HPDE6-E6E7 (cell line): ENCODE measurements at regions not wholly inside any gene's neighbourhood (a gene's known extent, or its start where the extent isn't known, plus 50 kb on each side); places are given as distances from the start of the nearest gene placed in this dataset.

ENCODE experiments used
- DNase-seq: peaks from one replicate; pipeline ENCODE4 v3.0.0; 2011; ENCODE audit warnings: missing footprints; ENCODE audit errors: extremely low spot score

DNA sequence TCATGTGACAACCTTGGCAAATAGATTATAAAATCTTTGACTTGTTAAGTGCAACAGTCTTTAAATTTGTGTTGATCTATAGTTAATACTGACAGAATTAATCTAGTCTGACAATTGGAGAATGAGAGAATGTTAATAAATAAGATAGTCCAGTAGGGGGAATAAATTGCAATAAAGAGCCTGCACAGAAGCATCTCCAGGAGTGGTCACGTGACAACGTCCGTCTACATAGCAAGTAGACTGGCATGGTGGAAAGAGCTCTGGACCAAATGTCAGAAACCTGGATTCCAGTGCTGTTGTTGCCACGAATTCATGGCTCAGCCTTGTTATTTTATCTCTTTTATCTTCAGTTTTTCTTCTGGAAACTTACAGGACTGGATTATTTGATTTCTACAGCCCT lies 436.5 kb downstream of the RAB28 start:
- DNase-seq, result no peak

DNA sequence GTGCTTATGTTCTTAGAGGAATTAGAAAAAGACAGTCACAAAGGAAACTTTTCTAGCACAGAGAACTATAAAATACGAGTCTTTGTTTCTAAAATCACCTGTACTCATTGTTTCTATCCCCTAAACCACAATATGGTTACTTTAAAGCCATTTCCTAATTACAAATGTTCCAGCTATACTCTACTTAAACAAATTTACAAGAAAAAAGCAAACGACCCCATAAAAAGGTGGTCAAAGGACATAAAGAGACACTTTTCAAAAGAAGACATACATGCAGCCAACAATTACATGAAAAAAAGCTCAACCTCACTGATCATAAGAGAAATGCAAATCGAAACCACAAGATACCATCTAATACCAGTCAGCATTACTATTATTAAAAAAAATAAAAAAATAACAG lies 447.3 kb downstream of the RAB28 start:
- DNase-seq, result no peak

DNA sequence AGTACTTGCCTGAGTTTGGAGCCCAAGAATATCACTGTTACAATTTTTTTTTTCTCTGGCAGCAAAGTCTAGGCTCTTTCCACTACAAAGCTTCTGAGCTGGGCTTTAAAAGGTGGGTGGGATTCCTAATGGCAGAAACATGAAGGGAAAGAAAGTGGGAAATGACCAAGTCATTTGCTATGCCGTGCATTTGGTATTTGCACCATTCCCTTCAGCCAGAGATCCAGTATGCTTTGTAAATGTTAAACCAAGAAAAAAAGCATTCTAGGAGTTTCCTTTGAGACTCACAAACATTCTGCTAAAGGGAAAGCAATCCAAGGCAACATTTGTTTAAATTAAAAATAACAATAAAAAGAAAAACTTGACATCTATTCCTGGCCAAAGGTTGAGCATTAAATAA lies 451.2 kb downstream of the RAB28 start:
- DNase-seq, result no peak

DNA sequence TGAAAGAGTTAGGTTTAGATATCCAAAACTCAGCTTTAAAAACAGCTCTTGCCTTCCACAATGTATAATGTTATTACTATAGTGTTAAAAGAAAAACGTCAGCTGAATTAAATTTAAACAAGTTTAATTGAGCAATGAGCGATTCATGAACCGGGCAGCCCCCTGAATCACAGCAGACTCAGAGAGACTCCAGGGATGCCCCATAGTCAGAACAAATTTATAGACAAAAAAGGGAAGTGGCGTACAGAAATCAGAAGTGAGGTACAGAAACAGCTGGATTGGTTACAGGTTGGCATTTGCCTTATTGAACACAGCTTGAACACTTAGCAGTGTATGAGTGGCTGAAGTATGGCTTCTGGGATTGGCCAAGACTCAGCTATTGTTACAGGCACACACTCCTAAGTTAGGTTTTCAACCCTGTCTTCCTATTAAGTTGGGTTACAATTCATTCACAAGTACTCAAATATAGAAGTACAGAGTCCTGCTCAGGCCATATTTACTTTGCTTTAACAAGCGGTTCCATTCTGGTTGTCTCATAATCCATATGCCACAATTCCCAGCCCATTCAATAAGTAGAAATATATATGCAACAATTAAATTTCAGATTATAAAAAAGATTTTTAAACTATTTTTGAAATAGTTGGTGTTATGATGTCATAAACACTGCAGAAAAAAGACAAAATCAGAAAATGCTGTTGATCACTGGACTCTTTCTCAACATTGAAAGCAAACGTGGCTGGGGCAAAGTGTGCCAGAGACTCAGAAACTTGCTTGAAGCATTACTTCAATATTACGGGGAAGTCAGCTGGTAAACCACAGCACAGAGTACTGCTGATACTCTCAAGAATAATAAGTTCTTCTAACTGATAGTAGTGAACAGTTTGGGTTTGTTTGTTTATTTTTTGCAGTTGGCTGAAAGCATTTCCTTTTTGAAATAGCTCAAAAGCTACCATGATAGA lies 459.7 kb downstream of the RAB28 start:
- DNase-seq, result no peak

DNA sequence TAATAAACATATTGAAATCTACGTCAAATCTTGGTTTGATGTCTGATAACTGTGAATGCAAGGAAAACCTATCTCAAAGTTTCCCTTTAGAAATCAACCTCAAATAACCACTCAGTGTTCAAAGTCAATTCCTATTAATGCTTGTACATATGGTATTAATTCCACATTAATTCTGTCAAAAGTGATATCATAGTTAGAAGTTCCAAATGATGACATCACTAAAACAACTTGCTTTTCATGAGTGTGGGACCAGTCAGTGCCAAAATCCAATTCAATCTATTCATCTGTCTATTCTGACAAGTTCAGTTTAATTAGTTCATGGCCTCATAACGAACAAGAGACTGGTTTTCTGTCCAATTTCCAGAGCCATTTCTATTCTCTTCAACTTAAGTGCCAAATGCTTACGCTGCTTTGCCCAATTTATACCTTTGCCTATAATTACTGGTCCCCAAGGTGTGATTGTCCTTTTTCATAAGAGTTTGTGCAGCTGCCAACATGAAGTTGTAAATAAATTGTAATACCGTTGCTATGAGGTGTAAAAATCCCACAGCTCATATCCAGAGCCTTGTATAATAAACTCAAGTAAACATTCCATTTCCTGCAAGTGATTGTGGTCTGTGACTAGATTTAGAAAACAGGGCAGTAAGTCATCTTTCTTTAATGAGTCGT lies 476.2 kb downstream of the RAB28 start:
- no peak for DNase-seq

DNA sequence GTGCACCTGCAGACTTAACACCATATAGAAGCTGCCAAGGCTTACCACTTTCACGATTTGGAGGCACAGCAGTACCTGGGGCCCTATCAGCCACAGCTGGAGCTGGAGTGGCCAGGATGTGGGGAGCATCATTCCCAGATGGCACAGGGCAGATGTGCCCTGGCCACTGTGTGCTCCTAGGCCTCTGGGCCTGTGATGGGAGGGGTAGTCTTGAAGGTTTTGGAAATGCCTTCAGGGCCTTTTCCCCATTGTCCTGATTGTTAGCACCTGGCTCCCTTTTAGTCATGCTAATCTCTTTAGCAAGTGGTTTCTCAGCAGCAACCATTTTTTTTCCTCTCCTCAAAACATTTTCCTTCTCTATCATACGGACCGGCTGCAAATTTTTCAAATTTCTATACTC lies 490.2 kb downstream of the RAB28 start:
- no peak for DNase-seq

DNA sequence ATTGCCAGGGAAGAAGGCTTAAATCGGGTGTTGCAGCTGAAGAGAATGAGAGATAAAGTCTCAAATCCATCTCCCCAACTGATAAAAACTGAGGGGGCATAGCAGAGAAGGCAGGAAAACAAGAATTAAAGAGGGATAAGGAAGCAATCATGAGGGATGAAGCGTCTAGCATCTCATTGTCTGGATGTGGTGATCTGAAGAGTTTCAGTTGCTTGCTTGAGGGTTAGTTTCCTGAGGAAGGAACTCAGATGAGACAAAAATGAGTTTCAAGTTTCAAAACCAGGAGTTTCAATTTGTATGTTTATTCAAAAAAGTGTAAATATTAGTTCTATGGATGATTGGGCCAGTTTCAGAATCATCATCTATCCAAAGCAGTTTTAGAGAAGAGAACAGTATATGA lies 496.9 kb downstream of the RAB28 start:
- DNase-seq, result no peak

DNA sequence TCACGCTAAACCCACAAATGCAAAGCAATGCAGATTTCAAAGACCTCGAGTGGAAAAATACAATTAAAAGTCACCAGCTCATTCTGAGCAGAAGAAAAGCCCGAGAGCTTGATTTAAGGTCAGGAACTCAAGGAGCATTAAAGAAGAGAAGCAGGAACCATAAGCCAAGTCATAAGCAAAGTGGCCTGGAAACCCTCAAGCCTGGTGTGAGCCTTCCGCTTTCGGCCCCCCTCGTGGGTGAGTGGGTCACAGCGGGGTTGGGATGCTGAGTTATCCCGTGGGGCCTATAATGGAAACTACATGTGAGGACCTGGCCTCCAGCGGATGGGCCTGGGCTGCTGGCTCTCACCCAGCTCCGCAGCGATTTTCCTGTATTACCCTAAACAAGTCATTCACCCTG lies 504.3 kb downstream of the RAB28 start:
- DNase-seq, result no peak

DNA sequence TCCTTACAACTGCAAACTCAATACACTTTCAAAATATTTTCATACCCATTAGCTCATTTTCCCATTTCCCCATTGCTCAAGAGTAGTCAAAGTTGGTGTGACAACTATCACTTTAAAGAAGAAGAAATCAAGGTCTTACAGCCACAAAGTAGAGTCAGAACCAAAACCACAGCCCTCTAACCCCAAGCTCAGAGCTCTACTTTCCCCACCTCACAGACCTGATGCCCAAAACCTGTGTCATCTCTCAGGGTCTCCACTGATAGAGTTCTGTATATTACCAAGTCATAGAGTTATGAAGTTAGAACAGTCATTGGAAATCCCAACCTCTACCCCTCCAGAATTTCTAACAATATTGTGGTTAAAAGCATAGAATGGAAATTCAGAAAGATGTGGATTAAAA lies 505.8 kb downstream of the RAB28 start:
- DNase-seq, result no peak

DNA sequence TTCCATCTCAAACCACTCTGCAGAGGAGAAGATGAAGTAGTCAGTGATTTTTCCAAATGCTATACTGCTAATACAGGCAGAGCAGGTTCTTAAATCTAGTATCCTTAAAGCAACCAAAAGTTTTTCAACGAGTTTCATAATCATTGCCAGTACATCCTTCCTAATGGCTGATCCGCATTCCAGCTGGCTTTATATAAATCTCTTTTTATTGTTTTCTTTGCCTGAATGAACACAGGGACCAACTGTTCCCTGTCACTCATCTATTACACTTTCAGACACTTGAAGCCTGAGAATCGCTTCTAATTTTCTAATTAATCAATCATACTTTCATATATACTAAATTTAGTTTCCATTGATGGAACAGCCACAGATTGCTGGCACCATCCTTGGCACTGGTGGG lies 508.6 kb downstream of the RAB28 start:
- no peak for DNase-seq

DNA sequence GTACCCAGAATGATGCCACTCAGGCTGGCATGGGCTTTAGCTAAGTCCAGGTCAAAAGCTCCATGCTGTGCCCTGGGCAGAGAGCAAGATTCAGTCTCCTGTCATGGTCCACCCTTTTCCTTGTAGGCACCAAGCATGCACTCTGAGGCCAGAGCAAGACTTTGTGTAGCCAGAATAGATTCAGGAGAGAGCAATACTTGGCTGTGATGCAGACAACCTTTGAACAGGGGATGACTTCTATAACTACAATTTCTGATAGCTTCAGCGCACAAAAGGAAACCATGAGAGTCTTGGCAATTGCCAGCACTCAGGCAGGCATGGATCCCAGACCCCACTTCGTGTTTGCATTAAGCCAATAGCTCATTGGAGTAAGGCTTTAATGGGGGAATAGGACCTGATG lies 510.6 kb downstream of the RAB28 start:
- DNase-seq, result no peak

DNA sequence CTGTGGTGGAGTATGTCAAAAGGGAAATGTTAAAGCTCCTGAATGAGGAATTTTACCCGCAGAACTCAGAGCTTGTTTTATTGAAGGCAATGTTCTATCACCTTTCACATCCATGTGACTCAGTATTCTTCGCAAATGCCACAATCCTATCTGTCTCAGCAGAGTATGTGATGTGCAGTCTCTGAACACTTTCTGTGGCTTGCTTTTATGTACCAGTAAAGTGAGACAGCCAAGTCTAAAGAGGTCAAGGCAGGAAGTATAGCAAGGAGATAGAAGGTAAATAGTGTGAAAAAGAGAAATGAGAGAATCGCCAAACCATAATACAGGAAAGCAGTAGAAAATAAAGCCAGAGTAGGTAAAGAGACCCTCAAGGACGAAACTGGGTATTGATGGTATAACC lies 515.8 kb downstream of the RAB28 start:
- DNase-seq, result no peak

DNA sequence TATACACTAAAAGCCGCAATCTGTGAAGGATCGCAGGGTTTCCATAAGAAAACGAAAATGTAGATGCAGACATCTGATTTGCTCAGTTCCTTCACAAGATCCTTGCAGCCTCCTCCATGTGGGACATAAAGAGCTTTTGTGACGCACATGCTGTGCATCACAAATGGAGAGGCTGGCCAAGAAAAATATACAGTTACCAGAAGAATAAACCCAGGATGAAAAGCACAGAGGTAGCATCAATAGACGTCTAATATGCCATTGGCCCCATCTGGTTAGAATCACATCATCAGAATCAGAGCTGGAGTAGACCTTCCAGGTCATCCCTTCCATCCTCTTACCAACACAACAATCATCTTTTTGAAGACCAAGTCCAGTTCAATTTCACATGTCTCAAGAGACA lies 517.4 kb downstream of the RAB28 start:
- no peak for DNase-seq

DNA sequence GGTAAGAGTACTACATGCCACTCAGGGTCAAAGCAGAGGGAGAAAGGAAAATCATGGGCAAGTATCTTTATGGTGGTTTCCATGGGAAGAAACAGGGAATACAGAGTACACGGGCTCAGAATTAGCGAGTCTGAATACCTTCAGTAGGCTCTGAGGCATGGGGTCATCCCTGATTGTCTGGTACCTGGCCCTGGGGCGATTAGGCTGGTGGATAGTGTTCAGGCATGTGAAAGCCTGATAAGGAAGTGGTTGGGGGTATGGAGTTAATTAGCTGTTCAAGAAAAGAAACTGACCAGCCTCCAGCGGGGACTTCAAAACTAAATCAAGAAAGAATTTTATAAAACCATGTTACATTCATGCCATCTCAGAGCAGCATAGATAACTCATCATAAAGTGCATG lies 518.8 kb downstream of the RAB28 start:
- DNase-seq, result no peak

DNA sequence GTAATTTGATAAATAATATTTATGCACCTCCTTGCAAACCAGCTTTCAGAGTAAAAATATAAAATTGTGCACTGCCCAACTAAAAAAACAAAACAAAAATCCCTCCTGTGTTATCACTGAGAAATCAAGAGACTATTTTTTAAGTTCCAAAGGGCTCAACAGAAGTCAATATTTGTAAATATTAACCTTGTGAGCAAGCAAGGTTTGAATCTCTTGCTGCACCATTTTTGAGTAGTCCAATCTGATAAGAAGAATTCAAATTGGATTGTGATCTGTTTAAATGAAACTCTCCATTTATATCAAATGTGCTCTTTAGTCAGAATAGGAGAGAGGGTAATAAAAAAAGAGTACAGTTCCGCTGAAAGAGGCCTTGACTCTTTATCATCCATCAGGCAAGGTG lies 520.2 kb downstream of the RAB28 start:
- no peak for DNase-seq

DNA sequence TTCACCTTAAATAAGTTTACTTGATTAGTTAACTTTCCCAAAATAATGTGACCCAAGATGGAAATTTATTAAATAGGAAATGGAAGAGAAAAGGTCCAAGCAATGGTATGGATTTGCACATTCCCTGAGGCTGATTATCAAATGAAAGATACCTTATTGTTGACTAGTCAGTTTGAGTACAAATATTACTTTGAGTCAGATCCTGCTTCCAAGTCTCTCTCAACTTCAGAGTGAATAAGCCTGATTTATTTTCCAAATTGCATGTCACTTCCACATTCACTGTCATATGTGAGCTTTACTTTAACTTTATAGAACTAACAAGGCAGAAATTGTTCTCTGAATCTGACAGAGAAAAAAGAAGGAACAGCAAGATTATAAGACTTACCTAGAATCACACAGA lies 520.8 kb downstream of the RAB28 start:
- DNase-seq, result no peak

DNA sequence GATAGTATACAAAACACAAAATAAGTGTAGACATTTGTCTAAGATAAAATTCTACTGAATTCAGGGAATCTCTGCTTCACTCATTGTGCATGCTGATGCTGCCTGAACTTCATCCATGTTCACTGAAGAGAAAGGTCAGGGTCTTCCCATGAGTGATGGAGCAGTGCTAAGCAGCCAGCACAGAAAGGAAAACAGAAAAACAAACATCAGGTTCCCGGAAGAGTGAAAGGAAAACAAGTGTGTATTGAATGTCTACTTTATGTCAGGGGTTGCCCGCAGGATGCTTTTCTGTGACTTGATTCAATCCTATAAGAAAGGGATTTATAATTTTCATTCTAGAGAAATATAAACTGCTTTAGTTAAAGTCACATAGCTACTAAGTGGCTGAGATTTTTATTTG lies 522.4 kb downstream of the RAB28 start:
- no peak for DNase-seq

DNA sequence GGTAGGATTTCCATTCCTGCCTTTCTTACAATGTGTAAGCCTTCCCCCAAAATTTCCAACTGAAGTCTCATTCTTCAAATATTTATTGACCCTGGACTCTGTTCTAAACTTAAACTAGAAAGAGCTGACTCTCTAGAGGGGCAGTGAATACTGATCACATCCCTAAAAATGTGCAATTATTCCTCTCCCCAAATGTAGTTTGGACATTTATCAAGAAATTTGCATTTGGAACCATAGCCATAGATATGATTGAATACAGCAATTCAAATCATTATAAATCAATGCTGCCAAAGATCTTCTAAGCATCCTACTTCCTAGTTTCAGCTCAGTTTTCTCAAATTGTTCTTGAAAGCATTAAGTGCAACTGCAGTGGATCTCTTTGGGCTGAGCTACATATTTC lies 525.7 kb downstream of the RAB28 start:
- no peak for DNase-seq

DNA sequence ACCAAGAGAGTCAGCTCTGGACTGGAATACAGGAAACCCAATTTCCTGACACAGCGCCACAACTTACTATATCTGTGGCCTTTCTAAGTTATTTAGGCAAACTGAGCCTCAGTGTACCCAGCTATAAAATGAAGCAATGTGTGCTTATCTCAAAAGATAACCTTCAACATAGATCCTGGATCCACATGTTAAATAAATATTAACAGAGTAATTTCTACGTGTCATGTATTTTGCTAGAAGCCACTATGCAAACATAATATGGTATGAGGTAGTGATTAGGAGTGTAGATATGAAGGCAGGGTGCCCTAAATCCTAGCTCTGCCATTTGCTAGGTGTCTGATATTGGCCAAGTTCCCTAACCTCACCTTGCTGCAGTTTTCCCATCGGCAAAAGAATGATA lies 527.0 kb downstream of the RAB28 start:
- DNase-seq, result no peak

DNA sequence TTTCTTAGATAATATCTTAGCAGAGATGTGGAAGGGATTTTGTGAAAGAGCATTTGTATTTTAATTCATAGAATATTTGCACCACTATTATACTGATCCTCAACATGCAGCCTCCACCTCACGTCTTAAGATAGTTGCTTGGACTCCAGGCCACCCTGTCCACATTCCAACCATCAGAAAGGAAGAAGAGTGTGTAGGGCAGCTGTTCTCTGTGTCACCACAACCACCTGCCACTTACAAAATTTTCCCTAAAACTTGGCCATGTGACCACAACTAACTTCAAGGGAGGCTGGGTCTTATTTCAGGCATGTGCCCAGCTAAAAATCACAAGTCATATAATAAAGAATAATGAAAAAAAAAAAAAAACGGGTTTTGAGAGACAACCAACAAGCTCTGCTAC lies 528.1 kb downstream of the RAB28 start:
- DNase-seq, result no peak

DNA sequence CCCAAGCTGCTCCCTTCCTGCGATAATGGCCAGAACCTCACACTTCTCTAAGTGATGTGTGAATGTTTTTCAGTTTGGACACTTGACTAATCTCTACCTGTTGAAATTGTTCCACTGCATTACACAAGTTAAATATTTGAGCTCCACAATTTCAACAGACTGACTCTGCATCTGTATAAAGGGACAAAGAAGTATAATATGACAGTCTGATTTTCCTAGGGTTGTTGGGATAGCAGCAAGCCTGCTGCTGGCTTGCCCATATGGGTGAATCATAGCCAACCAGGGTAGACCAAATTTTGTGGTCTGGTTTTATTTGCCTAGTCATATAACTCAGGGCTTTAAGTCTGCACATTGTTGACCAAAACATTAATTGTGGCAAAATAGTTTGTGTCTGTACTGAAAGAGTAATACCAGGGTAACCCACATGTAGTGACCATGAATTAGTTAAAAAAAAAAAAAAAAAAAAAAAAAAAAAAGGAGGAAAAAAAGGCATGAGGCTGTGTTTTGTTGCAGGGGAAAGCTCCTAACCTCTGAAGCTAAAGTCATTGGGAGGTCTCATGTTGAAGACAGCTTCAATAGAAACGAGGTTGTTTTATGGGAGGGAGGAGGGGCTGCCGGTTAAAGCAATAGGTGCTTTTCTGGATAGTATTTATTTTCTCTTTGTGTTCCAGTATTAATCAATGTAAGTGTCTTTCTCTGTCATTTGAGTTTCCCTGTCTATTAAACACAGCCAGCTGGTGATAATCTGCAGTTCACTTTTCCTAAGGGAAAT lies 534.2 kb downstream of the RAB28 start:
- no peak for DNase-seq

DNA sequence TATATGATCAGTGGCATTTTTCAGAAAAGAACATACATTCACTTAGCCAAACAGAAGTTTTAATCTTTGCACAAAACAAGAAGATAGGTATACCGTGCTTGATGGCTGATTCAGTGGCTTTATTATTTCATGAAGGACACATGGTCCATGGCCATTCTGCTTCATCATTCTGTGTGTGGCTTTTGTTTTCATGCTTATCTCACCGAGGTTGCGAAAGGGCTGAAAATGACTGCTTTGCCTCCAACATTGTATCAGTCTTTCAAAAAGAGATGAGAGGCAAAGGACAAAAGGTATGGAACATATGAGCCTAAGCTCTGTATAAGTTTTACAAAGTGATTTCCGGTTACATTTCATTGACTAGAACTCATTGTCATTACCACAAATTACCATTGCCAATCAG lies 541.1 kb downstream of the RAB28 start:
- no peak for DNase-seq

DNA sequence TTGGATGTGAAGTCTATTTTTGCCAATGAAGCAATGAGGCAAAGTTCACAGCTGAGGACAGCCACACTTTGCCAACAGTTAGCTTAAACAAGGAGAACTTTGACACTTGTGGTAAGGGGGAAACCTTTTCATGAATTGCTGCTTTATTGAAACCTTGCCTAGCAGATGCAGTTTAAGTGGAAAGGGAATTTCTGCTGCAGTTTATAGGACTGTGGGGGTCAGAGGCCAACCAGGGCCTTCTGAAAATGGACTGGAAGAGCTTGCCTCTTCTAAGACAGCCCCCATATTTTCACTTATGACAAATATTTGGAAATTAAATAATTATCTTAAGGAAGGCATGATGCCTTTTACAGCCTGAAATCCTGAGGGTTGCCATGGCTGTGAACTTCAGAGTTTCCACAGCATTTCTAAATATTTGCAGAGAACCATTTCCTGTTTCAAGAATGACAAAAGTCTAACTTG lies 550.3 kb downstream of the RAB28 start:
- DNase-seq, result no peak
